ENCODE measurements at regions not wholly inside any gene's neighbourhood (a gene's known extent, or its start where the extent isn't known, plus 50 kb on each side); places are given as distances from the start of the nearest gene placed in this dataset.

GRCh38 chr14:41972531-41972930 is 365.9 kb downstream of the LRFN5 start:
- no peak overlapping the region for H3K4me3 ChIP-seq (ENCODE audit: low read depth, low read length)
- no peak for TF ChIP-seq MYC (IDR thresholded peaks at IDR 0.05; ENCODE audit: low read depth, low read length)
- no peak for DNase-seq (ENCODE audit: low read depth)

DNA sequence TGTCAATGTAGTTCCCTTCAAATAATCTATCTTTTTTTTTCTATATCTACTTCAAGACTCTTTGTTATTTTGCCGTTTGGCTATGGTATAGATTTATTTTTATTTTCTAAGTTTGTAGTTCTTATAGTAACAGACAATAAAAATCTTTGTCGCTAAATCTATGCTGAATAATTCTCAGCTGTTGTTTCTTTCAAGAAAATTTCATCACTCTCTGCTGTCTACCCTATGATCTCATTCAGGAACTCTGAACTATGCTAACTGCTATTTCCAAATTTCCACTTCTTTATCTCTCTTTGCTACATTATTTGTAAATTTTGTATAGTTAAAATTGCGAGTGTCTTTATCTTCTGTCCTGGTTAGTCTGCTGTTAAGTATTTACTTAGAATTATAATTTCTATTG is 353.6 kb downstream of the LRFN5 start:
- TF ChIP-seq, protein P1, sequence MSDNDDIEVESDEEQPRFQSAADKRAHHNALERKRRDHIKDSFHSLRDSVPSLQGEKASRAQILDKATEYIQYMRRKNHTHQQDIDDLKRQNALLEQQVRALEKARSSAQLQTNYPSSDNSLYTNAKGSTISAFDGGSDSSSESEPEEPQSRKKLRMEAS (IDR thresholded peaks at IDR 0.05; ENCODE audit: low read depth, low read length), result no peak
- no peak for TF ChIP-seq POLR2A (IDR thresholded peaks at IDR 0.05; ENCODE audit: extremely low read depth, insufficient read length)
- TF ChIP-seq, protein P2, sequence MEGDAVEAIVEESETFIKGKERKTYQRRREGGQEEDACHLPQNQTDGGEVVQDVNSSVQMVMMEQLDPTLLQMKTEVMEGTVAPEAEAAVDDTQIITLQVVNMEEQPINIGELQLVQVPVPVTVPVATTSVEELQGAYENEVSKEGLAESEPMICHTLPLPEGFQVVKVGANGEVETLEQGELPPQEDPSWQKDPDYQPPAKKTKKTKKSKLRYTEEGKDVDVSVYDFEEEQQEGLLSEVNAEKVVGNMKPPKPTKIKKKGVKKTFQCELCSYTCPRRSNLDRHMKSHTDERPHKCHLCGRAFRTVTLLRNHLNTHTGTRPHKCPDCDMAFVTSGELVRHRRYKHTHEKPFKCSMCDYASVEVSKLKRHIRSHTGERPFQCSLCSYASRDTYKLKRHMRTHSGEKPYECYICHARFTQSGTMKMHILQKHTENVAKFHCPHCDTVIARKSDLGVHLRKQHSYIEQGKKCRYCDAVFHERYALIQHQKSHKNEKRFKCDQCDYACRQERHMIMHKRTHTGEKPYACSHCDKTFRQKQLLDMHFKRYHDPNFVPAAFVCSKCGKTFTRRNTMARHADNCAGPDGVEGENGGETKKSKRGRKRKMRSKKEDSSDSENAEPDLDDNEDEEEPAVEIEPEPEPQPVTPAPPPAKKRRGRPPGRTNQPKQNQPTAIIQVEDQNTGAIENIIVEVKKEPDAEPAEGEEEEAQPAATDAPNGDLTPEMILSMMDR (IDR thresholded peaks at IDR 0.05; ENCODE audit: low read depth, low read length), result no peak
- TF ChIP-seq MYC (IDR thresholded peaks at IDR 0.05; ENCODE audit: low read depth, low read length), result no peak
- DNase-seq (ENCODE audit: low read depth), result no peak
- H3K4me3 ChIP-seq (ENCODE audit: low read depth, low read length), result no peak overlapping the region

DNA sequence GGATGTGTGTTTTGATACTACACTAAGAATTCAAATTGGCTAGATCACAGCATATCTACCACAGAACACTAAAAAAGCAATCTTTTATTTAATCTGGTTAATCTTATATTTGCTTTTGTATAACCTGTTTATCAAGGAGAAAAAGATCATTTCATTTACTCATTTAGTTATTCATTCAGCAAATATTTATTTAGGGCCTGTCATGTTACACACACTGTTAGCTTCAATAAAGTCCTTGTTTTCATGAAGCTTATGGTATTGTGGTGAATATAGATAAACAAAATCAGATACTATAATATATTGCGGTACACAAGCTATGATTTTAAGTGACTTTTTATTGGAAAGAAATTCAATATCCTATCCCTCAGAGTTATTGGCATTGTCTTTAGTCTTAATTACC is 350.8 kb downstream of the LRFN5 start:
- TF ChIP-seq, protein P2 (IDR thresholded peaks at IDR 0.05; ENCODE audit: low read depth, low read length), result no peak
- TF ChIP-seq POLR2A (IDR thresholded peaks at IDR 0.05; ENCODE audit: extremely low read depth, insufficient read length), result no peak
- no peak for TF ChIP-seq MYC (IDR thresholded peaks at IDR 0.05; ENCODE audit: low read depth, low read length)
- TF ChIP-seq, protein P1 (IDR thresholded peaks at IDR 0.05; ENCODE audit: low read depth, low read length), result no peak

More for the DNA sequence above, 350.8 kb downstream of the LRFN5 start:
- H3K4me3 ChIP-seq (ENCODE audit: low read depth, low read length), result no peak overlapping the region
- DNase-seq (ENCODE audit: low read depth), result no peak

Data from NB4 (cell line).